ENCODE measurements at regions not wholly inside any gene's neighbourhood (a gene's known extent, or its start where the extent isn't known, plus 50 kb on each side); places are given as distances from the start of the nearest gene placed in this dataset.

- H3K4me3 ChIP-seq: no peak overlapping the region
- TF ChIP-seq, protein P1, sequence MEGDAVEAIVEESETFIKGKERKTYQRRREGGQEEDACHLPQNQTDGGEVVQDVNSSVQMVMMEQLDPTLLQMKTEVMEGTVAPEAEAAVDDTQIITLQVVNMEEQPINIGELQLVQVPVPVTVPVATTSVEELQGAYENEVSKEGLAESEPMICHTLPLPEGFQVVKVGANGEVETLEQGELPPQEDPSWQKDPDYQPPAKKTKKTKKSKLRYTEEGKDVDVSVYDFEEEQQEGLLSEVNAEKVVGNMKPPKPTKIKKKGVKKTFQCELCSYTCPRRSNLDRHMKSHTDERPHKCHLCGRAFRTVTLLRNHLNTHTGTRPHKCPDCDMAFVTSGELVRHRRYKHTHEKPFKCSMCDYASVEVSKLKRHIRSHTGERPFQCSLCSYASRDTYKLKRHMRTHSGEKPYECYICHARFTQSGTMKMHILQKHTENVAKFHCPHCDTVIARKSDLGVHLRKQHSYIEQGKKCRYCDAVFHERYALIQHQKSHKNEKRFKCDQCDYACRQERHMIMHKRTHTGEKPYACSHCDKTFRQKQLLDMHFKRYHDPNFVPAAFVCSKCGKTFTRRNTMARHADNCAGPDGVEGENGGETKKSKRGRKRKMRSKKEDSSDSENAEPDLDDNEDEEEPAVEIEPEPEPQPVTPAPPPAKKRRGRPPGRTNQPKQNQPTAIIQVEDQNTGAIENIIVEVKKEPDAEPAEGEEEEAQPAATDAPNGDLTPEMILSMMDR (IDR thresholded peaks at IDR 0.05): no peak
- no peaks in the 10 kb centered on the region for H3K36me3 ChIP-seq
- no peaks in the 10 kb centered on the region for H3K27me3 ChIP-seq
- no peaks in the 10 kb centered on the region for H3K9me3 ChIP-seq
- no peak overlapping the region for H3K27ac ChIP-seq
- H3K4me1 ChIP-seq: no peaks in the 10 kb centered on the region
- no peak for DNase-seq
- intact Hi-C loops (cut with DNase I): no loop called here
- WGBS, 2 donors: 48 to 56% methylated on average over 2 of the region's 2 CpGs
- no peak for ATAC-seq
- FAIRE-seq: no peak
Observed at GRCh38 chr4:36494016-36494415, 212.6 kb downstream of the DTHD1 start.

DNA sequence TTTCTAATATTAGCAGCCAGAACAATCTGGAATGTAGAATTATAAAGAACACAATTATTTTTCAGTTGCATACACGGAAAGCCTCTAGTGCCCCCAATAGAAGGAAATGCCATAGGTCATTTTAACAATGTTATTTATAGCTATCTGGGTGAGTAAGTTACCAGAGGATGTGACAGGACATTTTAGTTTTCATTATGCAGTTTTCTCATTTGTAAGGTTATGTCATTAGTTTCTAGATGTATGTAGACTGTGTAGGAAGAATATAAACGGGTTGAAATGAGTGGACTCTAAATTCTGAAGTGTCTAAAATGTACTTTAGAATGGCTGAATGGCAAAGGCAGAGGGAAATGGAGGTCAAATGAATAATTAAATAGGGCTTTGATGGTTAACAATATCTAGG, 213.3 kb downstream of the DTHD1 start:
- ATAC-seq (no peak), DNase-seq (no peak), FAIRE-seq (no peak)
- Histone ChIP-seq H3K27ac (no peak overlapping the region), H3K36me3 (no peaks in the 10 kb centered on the region), H3K4me3 (no peak overlapping the region), H3K9me3 (no peaks in the 10 kb centered on the region), H3K4me1 (no peaks in the 10 kb centered on the region), H3K27me3 (no peaks in the 10 kb centered on the region)
- TF ChIP-seq, protein P1 (IDR thresholded peaks at IDR 0.05): no peak
- intact Hi-C loops (cut with DNase I): no loop called here
- 37 to 44% methylated on average over 2 of the region's 2 CpGs for WGBS, 2 donors

GRCh38 chr4:36502350-36502749, 220.9 kb downstream of the DTHD1 start:
- Histone ChIP-seq H3K4me1 (no peaks in the 10 kb centered on the region), H3K4me3 (no peak overlapping the region), H3K27ac (no peak overlapping the region), H3K9me3 (no peaks in the 10 kb centered on the region), H3K27me3 (no peaks in the 10 kb centered on the region), H3K36me3 (no peaks in the 10 kb centered on the region)
- intact Hi-C loops (cut with DNase I): no loop called here
- TF ChIP-seq, protein P1 (IDR thresholded peaks at IDR 0.05): no peak
- DNase-seq (no peak), ATAC-seq (no peak), FAIRE-seq (no peak)

- WGBS, 2 donors: 68 to 88% methylated on average over 2 of the region's 2 CpGs
- DNase-seq (no peak), FAIRE-seq (no peak), ATAC-seq (no peak)
- Histone ChIP-seq H3K27me3 (no peaks in the 10 kb centered on the region), H3K4me3 (no peak overlapping the region), H3K36me3 (no peaks in the 10 kb centered on the region), H3K9me3 (no peaks in the 10 kb centered on the region), H3K4me1 (no peaks in the 10 kb centered on the region), H3K27ac (no peak overlapping the region)
- TF ChIP-seq, protein P1 (IDR thresholded peaks at IDR 0.05): no peak
- intact Hi-C loops (cut with DNase I): no loop called here
Observed at GRCh38 chr4:36508394-36508793, 227.0 kb downstream of the DTHD1 start.

- FAIRE-seq: no peak
- no peak overlapping the region for H3K4me3 ChIP-seq
- intact Hi-C loops (cut with DNase I): no loop called here
- no peaks in the 10 kb centered on the region for H3K36me3 ChIP-seq
- no peaks in the 10 kb centered on the region for H3K27me3 ChIP-seq
- DNase-seq: no peak
- TF ChIP-seq, protein P1 (IDR thresholded peaks at IDR 0.05): no peak
- no peak overlapping the region for H3K27ac ChIP-seq
- H3K4me1 ChIP-seq: no peaks in the 10 kb centered on the region
- WGBS, 2 donors: 45 to 52% methylated on average over 3 of the region's 3 CpGs
- ATAC-seq: no peak
- no peaks in the 10 kb centered on the region for H3K9me3 ChIP-seq
Observed at GRCh38 chr4:36509845-36510244, 228.4 kb downstream of the DTHD1 start.
